ENCODE measurements at regions not wholly inside any gene's neighbourhood (a gene's known extent, or its start where the extent isn't known, plus 50 kb on each side); places are given as distances from the start of the nearest gene placed in this dataset.

- Histone ChIP-seq H3K4me1 (ENCODE audit: control insufficient read depth, insufficient read depth, low read length, poor library complexity, severe bottlenecking) (peaks cover 8% of the 10 kb centered on the region), H3K4me3 (ENCODE audit: extremely low read depth, insufficient read depth, low read length, poor library complexity, severe bottlenecking) (no peak overlapping the region), H3K9me3 (ENCODE audit: control insufficient read depth, low read length) (no peaks in the 10 kb centered on the region), H3K27ac (ENCODE audit: low read depth, low read length, severe bottlenecking) (no peak overlapping the region), H3K36me3 (ENCODE audit: control insufficient read depth, insufficient read depth, low read length) (no peaks in the 10 kb centered on the region)
- 100% methylated on average over 1 of the region's 4 CpGs; no CpG with 5 or more reads in 1 of the 2 experiments for WGBS, 2 experiments (ENCODE audit: insufficient coverage in 2 of 2)
These were observed 50.3 kb downstream of the NALF2 start for GRCh38 chrX:69554321-69554947.

GRCh38 chrX:69555481-69556041 lies 51.4 kb downstream of the NALF2 start:
- WGBS, 2 experiments (ENCODE audit: insufficient coverage in 2 of 2): 92% methylated on average over 2 of the region's 6 CpGs; no CpG with 5 or more reads in 1 of the 2 experiments
- H3K4me1 ChIP-seq (ENCODE audit: control insufficient read depth, insufficient read depth, low read length, poor library complexity, severe bottlenecking): peaks cover 8% of the 10 kb centered on the region
- H3K36me3 ChIP-seq (ENCODE audit: control insufficient read depth, insufficient read depth, low read length): no peaks in the 10 kb centered on the region
- no peak overlapping the region for H3K4me3 ChIP-seq (ENCODE audit: extremely low read depth, insufficient read depth, low read length, poor library complexity, severe bottlenecking)
- no peaks in the 10 kb centered on the region for H3K9me3 ChIP-seq (ENCODE audit: control insufficient read depth, low read length)
- H3K27ac ChIP-seq (ENCODE audit: low read depth, low read length, severe bottlenecking): peak overlapping the region; percentile 75

- H3K9me3 ChIP-seq (ENCODE audit: control insufficient read depth, low read length): no peaks in the 10 kb centered on the region
- no peak overlapping the region for H3K4me3 ChIP-seq (ENCODE audit: extremely low read depth, insufficient read depth, low read length, poor library complexity, severe bottlenecking)
- H3K27ac ChIP-seq (ENCODE audit: low read depth, low read length, severe bottlenecking): peak overlapping the region; percentile 75
- peaks cover 8% of the 10 kb centered on the region for H3K4me1 ChIP-seq (ENCODE audit: control insufficient read depth, insufficient read depth, low read length, poor library complexity, severe bottlenecking)
- no peaks in the 10 kb centered on the region for H3K36me3 ChIP-seq (ENCODE audit: control insufficient read depth, insufficient read depth, low read length)
- 20 to 35% methylated on average over 2 to 8 of the region's 16 CpGs for WGBS, 2 experiments (ENCODE audit: insufficient coverage in 2 of 2)
These were observed 52.2 kb downstream of the NALF2 start for GRCh38 chrX:69556060-69557011.

GRCh38 chrX:69562904-69563578 lies 52.9 kb upstream of the EDA start:
- Histone ChIP-seq H3K4me3 (ENCODE audit: extremely low read depth, insufficient read depth, low read length, poor library complexity, severe bottlenecking) (no peak overlapping the region), H3K9me3 (ENCODE audit: control insufficient read depth, low read length) (no peaks in the 10 kb centered on the region), H3K4me1 (ENCODE audit: control insufficient read depth, insufficient read depth, low read length, poor library complexity, severe bottlenecking) (no peaks in the 10 kb centered on the region), H3K27ac (ENCODE audit: low read depth, low read length, severe bottlenecking) (no peak overlapping the region), H3K36me3 (ENCODE audit: control insufficient read depth, insufficient read depth, low read length) (no peaks in the 10 kb centered on the region)
- WGBS, 2 experiments (ENCODE audit: insufficient coverage in 2 of 2): no CpG with 5 or more reads among the region's 1 CpG

GRCh38 chrX:69564665-69565064 lies 51.2 kb upstream of the EDA start:
- Histone ChIP-seq H3K27ac (ENCODE audit: low read depth, low read length, severe bottlenecking) (no peak overlapping the region), H3K9me3 (ENCODE audit: control insufficient read depth, low read length) (no peaks in the 10 kb centered on the region), H3K4me3 (ENCODE audit: extremely low read depth, insufficient read depth, low read length, poor library complexity, severe bottlenecking) (no peak overlapping the region), H3K4me1 (ENCODE audit: control insufficient read depth, insufficient read depth, low read length, poor library complexity, severe bottlenecking) (no peaks in the 10 kb centered on the region), H3K36me3 (ENCODE audit: control insufficient read depth, insufficient read depth, low read length) (no peaks in the 10 kb centered on the region)
- WGBS, 2 experiments (ENCODE audit: insufficient coverage in 2 of 2): no CpG with 5 or more reads among the region's 2 CpGs

GRCh38 chrX:69565247-69565815 lies 50.6 kb upstream of the EDA start:
- no peaks in the 10 kb centered on the region for H3K4me1 ChIP-seq (ENCODE audit: control insufficient read depth, insufficient read depth, low read length, poor library complexity, severe bottlenecking)
- H3K9me3 ChIP-seq (ENCODE audit: control insufficient read depth, low read length): no peaks in the 10 kb centered on the region
- no peak overlapping the region for H3K4me3 ChIP-seq (ENCODE audit: extremely low read depth, insufficient read depth, low read length, poor library complexity, severe bottlenecking)
- WGBS, 2 experiments (ENCODE audit: insufficient coverage in 2 of 2): 92% methylated on average over 2 of the region's 3 CpGs; no CpG with 5 or more reads in 1 of the 2 experiments
- no peaks in the 10 kb centered on the region for H3K36me3 ChIP-seq (ENCODE audit: control insufficient read depth, insufficient read depth, low read length)
- no peak overlapping the region for H3K27ac ChIP-seq (ENCODE audit: low read depth, low read length, severe bottlenecking)
